ENCODE measurements at regions not wholly inside any gene's neighbourhood (a gene's known extent, or its start where the extent isn't known, plus 50 kb on each side); places are given as distances from the start of the nearest gene placed in this dataset.
"Not testable (repeated sequence)": the region's sequence is repeated elsewhere in the genome, so short reads cannot be mapped to it uniquely, and the experiment has no call there.

- no peak for DNase-seq
These were observed 488.1 kb upstream of the ARX start for GRCh38 chrX:25503826-25504225.

GRCh38 chrX:25507801-25508200 is 492.0 kb upstream of the ARX start:
- DNase-seq, result no peak

- no peak for DNase-seq
These were observed 503.5 kb upstream of the ARX start for GRCh38 chrX:25519258-25519657.

GRCh38 chrX:25522443-25523010 is 506.8 kb upstream of the ARX start:
- not testable (repeated sequence) for DNase-seq

- DNase-seq, result peak; percentile 0
These were observed 508.1 kb upstream of the ARX start for GRCh38 chrX:25523574-25524540.

GRCh38 chrX:25527156-25527555 is 511.4 kb upstream of the ARX start:
- DNase-seq, result no peak

GRCh38 chrX:25527596-25527995 is 511.8 kb upstream of the ARX start:
- no peak for DNase-seq

GRCh38 chrX:25531096-25531495 is 515.3 kb upstream of the ARX start:
- DNase-seq, result no peak

- DNase-seq, result no peak
These were observed 518.3 kb upstream of the ARX start for GRCh38 chrX:25534091-25534490.

GRCh38 chrX:25536307-25536970 is 520.7 kb upstream of the ARX start:
- DNase-seq, result no peak

- DNase-seq, result no peak
These were observed 521.9 kb upstream of the ARX start for GRCh38 chrX:25537699-25538098.

GRCh38 chrX:25544641-25545040 is 528.9 kb upstream of the ARX start:
- DNase-seq, result no peak

GRCh38 chrX:25548811-25549210 is 533.0 kb upstream of the ARX start:
- no peak for DNase-seq

- no peak for DNase-seq
These were observed 539.8 kb upstream of the ARX start for GRCh38 chrX:25555521-25555920.

GRCh38 chrX:25558137-25558536 is 542.4 kb upstream of the ARX start:
- DNase-seq, result no peak

- DNase-seq, result no peak
These were observed 545.4 kb upstream of the ARX start for GRCh38 chrX:25561190-25561589.

GRCh38 chrX:25573631-25574030 is 557.9 kb upstream of the ARX start:
- DNase-seq, result no peak

- DNase-seq, result no peak
These were observed 541.2 kb upstream of the MAGEB18 start for GRCh38 chrX:25596921-25597320.

- no peak for DNase-seq
These were observed 540.6 kb upstream of the MAGEB18 start for GRCh38 chrX:25597551-25597950.

GRCh38 chrX:25599061-25599460 is 539.1 kb upstream of the MAGEB18 start:
- DNase-seq, result no peak

- no peak for DNase-seq
These were observed 537.4 kb upstream of the MAGEB18 start for GRCh38 chrX:25600776-25601175.

- no peak for DNase-seq
These were observed 536.8 kb upstream of the MAGEB18 start for GRCh38 chrX:25601323-25601722.

GRCh38 chrX:25618248-25618647 is 519.9 kb upstream of the MAGEB18 start:
- DNase-seq, result no peak

GRCh38 chrX:25640276-25640675 is 497.9 kb upstream of the MAGEB18 start:
- no peak for DNase-seq
